Fibroblast of villous mesenchyme (primary cell): ENCODE measurements at regions not wholly inside any gene's neighbourhood (a gene's known extent, or its start where the extent isn't known, plus 50 kb on each side); places are given as distances from the start of the nearest gene placed in this dataset.
A peak's percentile ranks its signal among the peaks of the same experiment; 100 is the strongest.

Experiments
- DNase-seq: peaks from one replicate; pipeline ENCODE4 v3.0.0-alpha.2; 2010; ENCODE audit warnings: low read depth
- H3K4me3 ChIP-seq: 2 replicates; pipeline ENCODE4 v1.5.1; 2011; ENCODE audit warnings: low read depth, mild to moderate bottlenecking, low read length
- CTCF ChIP-seq: IDR thresholded peaks from 2 replicates; pipeline ENCODE4 v1.5.1; 2012; ENCODE audit warnings: low read depth, mild to moderate bottlenecking, low read length; ENCODE audit not compliant: insufficient read depth

GRCh38 chr9:110116543-110116885 is 91.4 kb downstream of the C9orf152 start:
- DNase-seq = peak; percentile 99
- no peak overlapping the region for H3K4me3 ChIP-seq
- TF ChIP-seq CTCF = no peak

- no peak overlapping the region for H3K4me3 ChIP-seq
- no peak for TF ChIP-seq CTCF
- no peak for DNase-seq
These were observed 86.8 kb downstream of the C9orf152 start for GRCh38 chr9:110121170-110121569.

GRCh38 chr9:110123341-110124095 is 84.4 kb downstream of the C9orf152 start:
- no peak overlapping the region for H3K4me3 ChIP-seq

DNA sequence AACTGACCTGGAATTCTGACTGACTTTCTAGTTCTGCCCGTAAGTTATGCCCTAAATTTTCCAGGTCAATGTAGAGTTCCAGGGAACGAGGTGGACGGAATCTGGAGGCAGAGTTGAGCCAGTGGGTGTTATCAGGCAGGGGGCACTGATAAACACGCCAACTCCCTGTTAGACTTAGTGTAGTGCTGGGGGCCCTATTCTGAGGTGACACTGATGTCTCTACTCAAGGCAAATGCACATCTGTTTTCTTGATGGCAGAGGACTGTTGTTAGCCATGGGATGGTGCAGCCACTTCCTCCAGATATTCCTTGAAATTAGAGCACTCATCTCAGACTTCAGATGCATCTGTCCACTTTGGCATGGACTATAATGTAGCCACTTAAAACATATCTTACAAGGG is 83.5 kb downstream of the C9orf152 start:
- no peak for TF ChIP-seq CTCF
- DNase-seq = no peak

More at GRCh38 chr9:110123341-110124095, 84.4 kb downstream of the C9orf152 start:
- DNase-seq = peak; percentile 54
- TF ChIP-seq CTCF = no peak

DNA sequence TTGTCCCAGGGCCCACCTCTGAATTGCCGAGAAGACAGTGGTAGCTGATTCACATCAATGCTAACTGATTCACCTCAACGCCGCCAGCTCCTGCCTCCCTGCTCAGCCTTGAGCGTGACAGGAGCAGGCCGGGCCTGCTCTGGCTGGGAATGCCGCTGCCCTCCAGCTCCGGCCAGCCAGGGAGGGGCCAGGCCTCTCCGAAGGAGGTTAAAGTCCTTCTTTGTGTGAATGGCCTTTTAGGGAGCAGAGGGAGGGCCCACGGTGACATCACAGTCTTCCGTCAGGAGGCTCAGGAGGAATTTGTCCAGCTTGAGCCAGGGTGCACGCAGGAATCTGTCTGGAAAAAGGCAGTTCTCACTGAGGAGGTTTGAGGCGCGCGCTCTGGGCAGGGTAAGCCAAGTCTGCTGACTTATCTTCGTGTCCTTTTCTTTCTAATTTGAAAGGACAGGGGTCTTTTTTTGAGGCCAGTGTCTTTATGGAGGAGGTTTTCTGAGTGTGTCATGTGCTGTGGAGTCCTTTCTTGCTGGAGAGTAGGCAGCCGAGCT is 82.7 kb downstream of the C9orf152 start:
- no peak for TF ChIP-seq CTCF
- peak; percentile 99 for DNase-seq
- H3K4me3 ChIP-seq = peak overlapping the region; percentile 67

More for the DNA sequence above, 83.5 kb downstream of the C9orf152 start:
- no peak overlapping the region for H3K4me3 ChIP-seq

DNA sequence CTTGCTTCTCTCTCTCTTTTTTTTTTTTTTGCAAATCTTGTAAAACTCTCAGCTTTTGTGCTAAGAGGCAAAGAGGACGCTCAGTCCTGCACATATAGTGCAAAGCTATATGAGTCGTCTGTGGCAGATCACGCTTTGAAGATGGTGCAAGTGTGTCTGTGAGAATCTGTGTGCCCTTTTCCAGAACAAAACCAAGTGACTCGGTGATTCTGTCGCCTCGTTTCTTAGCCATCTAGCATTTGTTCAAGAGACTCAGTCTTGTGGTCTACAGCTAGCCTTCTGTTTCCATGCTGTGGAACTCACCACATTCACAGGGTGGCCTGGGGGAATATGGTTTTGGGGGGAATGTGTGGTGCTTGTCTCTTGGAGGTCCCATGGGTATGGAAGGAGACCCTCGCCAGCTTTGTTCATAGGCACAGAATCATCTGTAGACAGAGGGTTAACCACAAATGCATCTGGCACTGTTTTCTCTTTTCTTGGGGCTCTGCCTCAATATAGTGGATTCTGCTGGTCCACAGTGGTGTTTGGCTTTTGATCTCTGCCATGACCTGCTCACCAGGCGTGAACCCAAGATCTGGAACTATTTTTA is 82.1 kb downstream of the C9orf152 start:
- no peak for TF ChIP-seq CTCF
- no peak for DNase-seq
- H3K4me3 ChIP-seq = peak overlapping the region; percentile 67
